PC-9 (cell line): ENCODE measurements at regions not wholly inside any gene's neighbourhood (a gene's known extent, or its start where the extent isn't known, plus 50 kb on each side); places are given as distances from the start of the nearest gene placed in this dataset.

ENCODE experiments used
- BruUV-seq: library from RNA; stranded (reverse); fragments of 400-500 nt; replicated peaks from 2 replicates; lab custom pipeline; 2021; lab: Mats Ljungman, UMichigan
- CTCF ChIA-PET: fragments of 300-600 bp; sonication (Branson Sonifier 250); formaldehyde crosslinking; loops from one replicate; lab custom pipeline; 2022; ENCODE audit warnings: antibody characterized with exemption; lab: Charles Lee
- POLR2A ChIA-PET: fragments of 300-600 bp; sonication (Branson Sonifier 250); formaldehyde crosslinking; loops from one replicate; lab custom pipeline; 2022; ENCODE audit warnings: antibody characterized with exemption; ENCODE audit not compliant: unreplicated experiment; lab: Charles Lee
- DNase-seq, 2 experiments: peaks; one replicate each; pipeline versions ENCODE4 v3.0.0 to v3.0.0-alpha.2; 2015 to 2022; ENCODE audit warnings: mixed read lengths in 1 of 2
- H2AFZ ChIP-seq: fragments of 200-600 bp; sonication (generic); 2 replicates; pipeline ENCODE4 v1.8.1; 2017; ENCODE audit warnings: antibody characterized with exemption
- H3F3A ChIP-seq: fragments of 200-600 bp; sonication (generic); 2 replicates; pipeline ENCODE4 v1.8.1; 2017; ENCODE audit warnings: antibody characterized with exemption, mild to moderate bottlenecking, low read depth; ENCODE audit not compliant: insufficient read depth
- H3K27ac ChIP-seq: fragments of 200-600 bp; sonication (generic); 2 replicates; pipeline ENCODE4 v1.6.1; 2016; ENCODE audit warnings: mixed run types
- H3K27me3 ChIP-seq: fragments of 200-600 bp; sonication (generic); 2 replicates; pipeline ENCODE4 v1.6.1; 2016; ENCODE audit warnings: low read depth, mixed run types; ENCODE audit not compliant: insufficient read depth
- H3K36me3 ChIP-seq: fragments of 200-600 bp; sonication (generic); 2 replicates; pipeline ENCODE4 v1.6.1; 2016; ENCODE audit warnings: low read depth, mixed run types
- H3K4me1 ChIP-seq: fragments of 200-600 bp; sonication (generic); replicated peaks from 2 replicates; pipeline ENCODE4 v1.6.1; 2016; ENCODE audit warnings: mixed run types; ENCODE audit not compliant: insufficient read depth
- H3K4me2 ChIP-seq: fragments of 200-600 bp; sonication (generic); 2 replicates; pipeline ENCODE4 v1.6.1; 2017; ENCODE audit warnings: mixed run types
- H3K4me3 ChIP-seq: fragments of 200-600 bp; sonication (generic); 2 replicates; pipeline ENCODE4 v1.6.1; 2016; ENCODE audit warnings: mixed run types
- H3K79me2 ChIP-seq: fragments of 200-600 bp; sonication (generic); 2 replicates; pipeline ENCODE4 v1.6.1; 2017; ENCODE audit warnings: low read depth, mixed run types
- H3K9me2 ChIP-seq: fragments of 200-600 bp; sonication (generic); 2 replicates; pipeline ENCODE4 v1.8.1; 2017; ENCODE audit warnings: mild to moderate bottlenecking; ENCODE audit not compliant: insufficient read depth
- H3K9me3 ChIP-seq: fragments of 200-600 bp; sonication (generic); 2 replicates; pipeline ENCODE4 v1.8.1; 2016; ENCODE audit warnings: low read depth; ENCODE audit not compliant: insufficient read depth
- H4K20me1 ChIP-seq: fragments of 200-600 bp; sonication (generic); 2 replicates; pipeline ENCODE4 v1.8.1; 2017; ENCODE audit not compliant: insufficient read depth
- CTCF ChIP-seq: fragments of 200-600 bp; sonication (generic); conservative IDR thresholded peaks from 2 replicates; pipeline ENCODE4 v1.6.1; 2017; ENCODE audit warnings: mixed run types, antibody characterized with exemption, mild to moderate bottlenecking, moderate library complexity
- EZH2 ChIP-seq: fragments of 200-600 bp; sonication (generic); IDR thresholded peaks from 2 replicates; pipeline ENCODE4 v1.8.0; 2017; ENCODE audit warnings: antibody characterized with exemption, low read depth
- intact Hi-C: fragments of 100-400 bp; cut with micrococcal nuclease; formaldehyde crosslinking; loops from one replicate; pipeline ENCODE4 v1.10.0; 2022; ENCODE audit not compliant: unreplicated experiment

- CTCF ChIA-PET, result no interaction called here
- no TSS peak for BruUV-seq
- H3F3A ChIP-seq, result no peaks in the 10 kb centered on the region
These were observed 53.9 kb upstream of the CD302 start for GRCh38 chr2:159851941-159852340.

GRCh38 chr2:159850789-159851188 lies 52.8 kb upstream of the CD302 start:
- intact Hi-C loops, result no loop called here
- no peaks in the 10 kb centered on the region for H4K20me1 ChIP-seq
- TF ChIP-seq CTCF, result no peak
- DNase-seq, result no peak
- CTCF ChIA-PET, result no interaction called here
- H3K79me2 ChIP-seq, result no peaks in the 10 kb centered on the region
- H3K4me1 ChIP-seq, result no peaks in the 10 kb centered on the region
- H2AFZ ChIP-seq, result no peak overlapping the region
- POLR2A ChIA-PET, result interaction anchor here (0.7 kb wide), 2 partner anchors 11 to 15 kb away, joined by 3 read pairs; no protein-coding TSS in a partner anchor
- H3F3A ChIP-seq, result no peaks in the 10 kb centered on the region
- no TSS peak for BruUV-seq
- no peaks in the 10 kb centered on the region for H3K9me2 ChIP-seq
- no peak overlapping the region for H3K4me3 ChIP-seq
- H3K27ac ChIP-seq, result no peak overlapping the region
- H3K9me3 ChIP-seq, result no peaks in the 10 kb centered on the region
- no peak overlapping the region for H3K4me2 ChIP-seq
- H3K36me3 ChIP-seq, result no peaks in the 10 kb centered on the region
- no peaks in the 10 kb centered on the region for H3K27me3 ChIP-seq

More at GRCh38 chr2:159851941-159852340, 53.9 kb upstream of the CD302 start:
- H3K4me3 ChIP-seq, result no peak overlapping the region
- H3K9me2 ChIP-seq, result no peaks in the 10 kb centered on the region
- POLR2A ChIA-PET, result no interaction called here
- no peaks in the 10 kb centered on the region for H3K79me2 ChIP-seq
- TF ChIP-seq CTCF (no peak), EZH2 (no peak)
- no peaks in the 10 kb centered on the region for H4K20me1 ChIP-seq
- no peaks in the 10 kb centered on the region for H3K4me1 ChIP-seq
- DNase-seq, result no peak
- intact Hi-C loops, result no loop called here
- H3K9me3 ChIP-seq, result no peaks in the 10 kb centered on the region
- no peaks in the 10 kb centered on the region for H3K36me3 ChIP-seq
- no peak overlapping the region for H3K27ac ChIP-seq
- no peak overlapping the region for H2AFZ ChIP-seq
- H3K27me3 ChIP-seq, result no peaks in the 10 kb centered on the region
- no peak overlapping the region for H3K4me2 ChIP-seq

- POLR2A ChIA-PET, result interaction anchor here (0.6 kb wide), 1 partner anchor 1327 kb away, joined by 3 read pairs; no protein-coding TSS in a partner anchor
- no peak overlapping the region for H3K27ac ChIP-seq
- H2AFZ ChIP-seq, result no peak overlapping the region
- H3K4me3 ChIP-seq, result no peak overlapping the region
- no peak for DNase-seq
- no peak for TF ChIP-seq CTCF
- no peak for TF ChIP-seq EZH2
- H4K20me1 ChIP-seq, result no peaks in the 10 kb centered on the region
- intact Hi-C loops, result no loop called here
- no peak overlapping the region for H3K4me2 ChIP-seq
- no peaks in the 10 kb centered on the region for H3K27me3 ChIP-seq
- no peaks in the 10 kb centered on the region for H3K36me3 ChIP-seq
- no peaks in the 10 kb centered on the region for H3K9me3 ChIP-seq
- H3K4me1 ChIP-seq, result no peaks in the 10 kb centered on the region
- BruUV-seq, result no TSS peak
- H3F3A ChIP-seq, result no peaks in the 10 kb centered on the region
- no peaks in the 10 kb centered on the region for H3K79me2 ChIP-seq
- CTCF ChIA-PET, result no interaction called here
- H3K9me2 ChIP-seq, result no peaks in the 10 kb centered on the region
These were observed 51.3 kb upstream of the CD302 start for GRCh38 chr2:159849160-159849813.
